Tibial nerve (tissue), 4 donors: ENCODE measurements at regions not wholly inside any gene's neighbourhood (a gene's known extent, or its start where the extent isn't known, plus 50 kb on each side); places are given as distances from the start of the nearest gene placed in this dataset.

ENCODE experiments used
- EP300 ChIP-seq, 2 donors: sonication (generic); formaldehyde crosslinking; IDR thresholded peaks; one replicate each; pipeline ENCODE4 v1.6.1; 2017; ENCODE audit warnings: antibody characterized with exemption in 2 of 2, mild to moderate bottlenecking in 1 of 2
- TF ChIP-seq, protein P1 (sequence below), 5 experiments: fragments of 200-600 bp in 3 of 5; fragments of 450-650 bp in 2 of 5; sonication (generic) in 3 of 5; IDR thresholded peaks; one replicate each; pipeline ENCODE4 v1.5.1; 2016 to 2019; ENCODE audit warnings: antibody characterized with exemption in 5 of 5, mild to moderate bottlenecking in 3 of 5, moderate library complexity in 2 of 5

DNA sequence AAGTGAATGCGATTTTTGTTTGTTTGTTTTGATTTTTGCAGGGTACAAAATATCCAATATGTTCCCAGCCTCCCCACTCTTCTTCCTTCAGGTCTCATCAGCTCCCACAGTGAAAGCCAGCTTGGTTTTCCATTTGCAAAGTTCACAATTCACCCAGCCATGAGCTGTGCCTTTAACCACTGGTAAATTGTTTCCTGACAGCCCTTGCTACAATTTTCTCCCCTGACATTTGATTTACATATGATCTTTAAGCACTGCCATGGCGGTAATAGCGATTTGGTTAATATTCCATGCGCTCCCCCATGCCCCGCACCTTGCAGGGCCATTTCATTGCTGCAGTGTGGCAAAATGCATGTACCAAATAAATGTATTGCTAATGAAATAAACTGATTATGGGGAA is 385.9 kb downstream of the MIAT start:
- TF ChIP-seq, protein P1, sequence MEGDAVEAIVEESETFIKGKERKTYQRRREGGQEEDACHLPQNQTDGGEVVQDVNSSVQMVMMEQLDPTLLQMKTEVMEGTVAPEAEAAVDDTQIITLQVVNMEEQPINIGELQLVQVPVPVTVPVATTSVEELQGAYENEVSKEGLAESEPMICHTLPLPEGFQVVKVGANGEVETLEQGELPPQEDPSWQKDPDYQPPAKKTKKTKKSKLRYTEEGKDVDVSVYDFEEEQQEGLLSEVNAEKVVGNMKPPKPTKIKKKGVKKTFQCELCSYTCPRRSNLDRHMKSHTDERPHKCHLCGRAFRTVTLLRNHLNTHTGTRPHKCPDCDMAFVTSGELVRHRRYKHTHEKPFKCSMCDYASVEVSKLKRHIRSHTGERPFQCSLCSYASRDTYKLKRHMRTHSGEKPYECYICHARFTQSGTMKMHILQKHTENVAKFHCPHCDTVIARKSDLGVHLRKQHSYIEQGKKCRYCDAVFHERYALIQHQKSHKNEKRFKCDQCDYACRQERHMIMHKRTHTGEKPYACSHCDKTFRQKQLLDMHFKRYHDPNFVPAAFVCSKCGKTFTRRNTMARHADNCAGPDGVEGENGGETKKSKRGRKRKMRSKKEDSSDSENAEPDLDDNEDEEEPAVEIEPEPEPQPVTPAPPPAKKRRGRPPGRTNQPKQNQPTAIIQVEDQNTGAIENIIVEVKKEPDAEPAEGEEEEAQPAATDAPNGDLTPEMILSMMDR (IDR thresholded peaks at IDR 0.05) = no peak
- no peak for TF ChIP-seq EP300 (IDR thresholded peaks at IDR 0.05)
